ENCODE measurements at regions not wholly inside any gene's neighbourhood (a gene's known extent, or its start where the extent isn't known, plus 50 kb on each side); places are given as distances from the start of the nearest gene placed in this dataset.

DNA sequence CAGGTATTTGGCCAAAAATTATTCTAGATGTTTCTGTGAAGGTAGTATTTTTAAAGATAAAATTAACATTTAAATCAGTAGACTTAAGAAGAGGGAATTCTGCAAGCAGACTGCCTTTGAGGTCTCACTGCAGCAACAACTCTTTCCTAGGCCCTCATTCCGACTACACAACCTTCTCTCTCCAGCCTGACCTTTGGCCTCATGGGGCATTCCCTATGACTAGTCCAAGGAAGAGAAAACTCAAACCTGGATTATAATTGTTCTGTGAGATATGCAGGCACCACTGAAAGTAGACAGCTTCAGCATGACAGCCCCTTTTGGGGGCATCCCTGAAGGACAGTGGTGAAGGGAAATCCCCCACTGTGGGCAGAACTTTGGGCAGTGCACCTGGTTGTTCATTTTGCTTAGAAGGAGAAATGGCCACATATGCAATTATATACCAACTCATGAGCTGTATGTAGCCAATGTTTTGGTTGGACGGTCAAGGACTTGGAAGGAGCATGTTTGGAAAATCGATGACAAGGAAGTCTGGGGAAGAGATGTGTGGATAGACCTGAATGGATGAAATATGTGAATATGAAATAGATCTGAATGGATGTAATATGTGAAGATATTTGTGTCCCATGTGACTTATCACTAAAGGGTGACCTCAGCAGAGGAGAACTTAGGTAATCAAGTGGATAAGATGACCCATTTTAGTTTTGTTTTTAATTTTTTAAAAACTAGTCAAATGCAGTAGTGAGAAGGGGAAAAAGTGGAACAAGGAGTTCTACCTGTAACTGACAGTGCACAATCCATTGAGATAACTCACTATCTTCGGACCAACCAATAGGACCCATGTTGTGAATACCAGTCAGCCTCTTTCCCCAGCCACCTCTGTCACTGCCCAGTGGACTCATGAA lies 233.3 kb upstream of the FOXN3 start:
- TF ChIP-seq, protein P1, sequence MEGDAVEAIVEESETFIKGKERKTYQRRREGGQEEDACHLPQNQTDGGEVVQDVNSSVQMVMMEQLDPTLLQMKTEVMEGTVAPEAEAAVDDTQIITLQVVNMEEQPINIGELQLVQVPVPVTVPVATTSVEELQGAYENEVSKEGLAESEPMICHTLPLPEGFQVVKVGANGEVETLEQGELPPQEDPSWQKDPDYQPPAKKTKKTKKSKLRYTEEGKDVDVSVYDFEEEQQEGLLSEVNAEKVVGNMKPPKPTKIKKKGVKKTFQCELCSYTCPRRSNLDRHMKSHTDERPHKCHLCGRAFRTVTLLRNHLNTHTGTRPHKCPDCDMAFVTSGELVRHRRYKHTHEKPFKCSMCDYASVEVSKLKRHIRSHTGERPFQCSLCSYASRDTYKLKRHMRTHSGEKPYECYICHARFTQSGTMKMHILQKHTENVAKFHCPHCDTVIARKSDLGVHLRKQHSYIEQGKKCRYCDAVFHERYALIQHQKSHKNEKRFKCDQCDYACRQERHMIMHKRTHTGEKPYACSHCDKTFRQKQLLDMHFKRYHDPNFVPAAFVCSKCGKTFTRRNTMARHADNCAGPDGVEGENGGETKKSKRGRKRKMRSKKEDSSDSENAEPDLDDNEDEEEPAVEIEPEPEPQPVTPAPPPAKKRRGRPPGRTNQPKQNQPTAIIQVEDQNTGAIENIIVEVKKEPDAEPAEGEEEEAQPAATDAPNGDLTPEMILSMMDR (IDR thresholded peaks at IDR 0.05; ENCODE audit: insufficient read depth, low read length) = no peak
- TF ChIP-seq SPI1 (IDR thresholded peaks at IDR 0.05; ENCODE audit: borderline replicate concordance, low read depth) (no peak), POLR2AphosphoS5 (IDR thresholded peaks at IDR 0.05; ENCODE audit: low read depth) (no peak), GABPA (IDR thresholded peaks at IDR 0.05; ENCODE audit: low read depth) (no peak)
- TF ChIP-seq, protein P2, sequence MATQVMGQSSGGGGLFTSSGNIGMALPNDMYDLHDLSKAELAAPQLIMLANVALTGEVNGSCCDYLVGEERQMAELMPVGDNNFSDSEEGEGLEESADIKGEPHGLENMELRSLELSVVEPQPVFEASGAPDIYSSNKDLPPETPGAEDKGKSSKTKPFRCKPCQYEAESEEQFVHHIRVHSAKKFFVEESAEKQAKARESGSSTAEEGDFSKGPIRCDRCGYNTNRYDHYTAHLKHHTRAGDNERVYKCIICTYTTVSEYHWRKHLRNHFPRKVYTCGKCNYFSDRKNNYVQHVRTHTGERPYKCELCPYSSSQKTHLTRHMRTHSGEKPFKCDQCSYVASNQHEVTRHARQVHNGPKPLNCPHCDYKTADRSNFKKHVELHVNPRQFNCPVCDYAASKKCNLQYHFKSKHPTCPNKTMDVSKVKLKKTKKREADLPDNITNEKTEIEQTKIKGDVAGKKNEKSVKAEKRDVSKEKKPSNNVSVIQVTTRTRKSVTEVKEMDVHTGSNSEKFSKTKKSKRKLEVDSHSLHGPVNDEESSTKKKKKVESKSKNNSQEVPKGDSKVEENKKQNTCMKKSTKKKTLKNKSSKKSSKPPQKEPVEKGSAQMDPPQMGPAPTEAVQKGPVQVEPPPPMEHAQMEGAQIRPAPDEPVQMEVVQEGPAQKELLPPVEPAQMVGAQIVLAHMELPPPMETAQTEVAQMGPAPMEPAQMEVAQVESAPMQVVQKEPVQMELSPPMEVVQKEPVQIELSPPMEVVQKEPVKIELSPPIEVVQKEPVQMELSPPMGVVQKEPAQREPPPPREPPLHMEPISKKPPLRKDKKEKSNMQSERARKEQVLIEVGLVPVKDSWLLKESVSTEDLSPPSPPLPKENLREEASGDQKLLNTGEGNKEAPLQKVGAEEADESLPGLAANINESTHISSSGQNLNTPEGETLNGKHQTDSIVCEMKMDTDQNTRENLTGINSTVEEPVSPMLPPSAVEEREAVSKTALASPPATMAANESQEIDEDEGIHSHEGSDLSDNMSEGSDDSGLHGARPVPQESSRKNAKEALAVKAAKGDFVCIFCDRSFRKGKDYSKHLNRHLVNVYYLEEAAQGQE (IDR thresholded peaks at IDR 0.05; ENCODE audit: insufficient replicate concordance, low read depth) = no peak
